WTC11 (cell line): ENCODE measurements at regions not wholly inside any gene's neighbourhood (a gene's known extent, or its start where the extent isn't known, plus 50 kb on each side); places are given as distances from the start of the nearest gene placed in this dataset.

Source experiments
- ATAC-seq: fragments of 200-7000 bp; cut with Tn5 transposase; 2 replicates; pipeline ENCODE4 v1.10.0; 2021; ENCODE audit warnings: mild to moderate bottlenecking, moderate library complexity
- CTCF ChIA-PET: fragments of 300-600 bp; sonication (Branson Sonifier 250); formaldehyde crosslinking; loops from one replicate; lab custom pipeline; 2021; ENCODE audit warnings: antibody characterized with exemption; lab: Charles Lee
- POLR2A ChIA-PET: fragments of 350-600 bp; sonication (Branson Sonifier 250); formaldehyde crosslinking; loops from one replicate; lab custom pipeline; 2021; ENCODE audit warnings: antibody characterized with exemption; lab: Charles Lee
- DNase-seq: peaks from one replicate; pipeline ENCODE4 v3.0.0; 2021; ENCODE audit warnings: low spot score
- H3K27ac Mint-ChIP-seq: 2 replicates; pipeline ENCODE4 v1.8.0; 2021; ENCODE audit warnings: mixed read lengths
- H3K27me3 Mint-ChIP-seq: 2 replicates; pipeline ENCODE4 v1.8.0; 2021; ENCODE audit warnings: low read depth, mild to moderate bottlenecking, moderate library complexity, mixed read lengths
- H3K36me3 Mint-ChIP-seq: 2 replicates; pipeline ENCODE4 v1.8.0; 2021; ENCODE audit warnings: mixed read lengths
- H3K4me1 Mint-ChIP-seq: 2 replicates; pipeline ENCODE4 v1.8.0; 2022; ENCODE audit warnings: mixed read lengths
- H3K4me3 Mint-ChIP-seq: 2 replicates; pipeline ENCODE4 v1.8.0; 2021; ENCODE audit warnings: mild to moderate bottlenecking, moderate library complexity, mixed read lengths
- H3K9me3 Mint-ChIP-seq: 2 replicates; pipeline ENCODE4 v1.8.0; 2021; ENCODE audit warnings: mixed read lengths
- AFF4 ChIP-seq: sonication (generic); formaldehyde crosslinking; IDR thresholded peaks from 2 replicates; pipeline ENCODE4 v1.8.1; 2023; ENCODE audit warnings: mild to moderate bottlenecking, missing genetic modification reagents, borderline replicate concordance
- ATF1 ChIP-seq: sonication (generic); formaldehyde crosslinking; IDR thresholded peaks from 2 replicates; pipeline ENCODE4 v1.8.1; 2023; ENCODE audit warnings: mild to moderate bottlenecking, moderate library complexity, missing genetic modification reagents
- ATF6 ChIP-seq: sonication (generic); formaldehyde crosslinking; IDR thresholded peaks from 2 replicates; pipeline ENCODE4 v1.8.1; 2023; ENCODE audit warnings: mild to moderate bottlenecking, missing genetic modification reagents
- CTCF ChIP-seq: fragments of 200-600 bp; IDR thresholded peaks from 2 replicates; pipeline ENCODE4 v1.8.0; 2022; ENCODE audit warnings: antibody characterized with exemption
- FOXJ3 ChIP-seq: sonication (generic); formaldehyde crosslinking; IDR thresholded peaks from 2 replicates; pipeline ENCODE4 v1.9.0; 2021; ENCODE audit warnings: missing genetic modification reagents, mild to moderate bottlenecking, borderline replicate concordance
- FOXK1 ChIP-seq: sonication (generic); formaldehyde crosslinking; IDR thresholded peaks from 2 replicates; pipeline ENCODE4 v1.8.0; 2022; ENCODE audit warnings: mild to moderate bottlenecking, moderate library complexity, missing genetic modification reagents
- GRHL2 ChIP-seq: fragments of 250-450 bp; sonication (Bioruptor Pico); IDR thresholded peaks from 2 replicates; pipeline ENCODE4 v1.8.0; 2022; ENCODE audit warnings: mild to moderate bottlenecking, moderate library complexity; ENCODE audit not compliant: insufficient replicate concordance, severe bottlenecking
- IRF1 ChIP-seq: sonication (generic); formaldehyde crosslinking; IDR thresholded peaks from 2 replicates; pipeline ENCODE4 v1.8.0; 2023; ENCODE audit warnings: missing genetic modification reagents
- KAT7 ChIP-seq: sonication (generic); formaldehyde crosslinking; IDR thresholded peaks from 2 replicates; pipeline ENCODE4 v1.8.1; 2023; ENCODE audit warnings: missing genetic modification reagents, mild to moderate bottlenecking, borderline replicate concordance
- NR1H2 ChIP-seq: sonication (generic); formaldehyde crosslinking; IDR thresholded peaks from 2 replicates; pipeline ENCODE4 v1.9.0; 2021; ENCODE audit warnings: mild to moderate bottlenecking, moderate library complexity, missing genetic modification reagents
- NR2C2 ChIP-seq: sonication (generic); formaldehyde crosslinking; IDR thresholded peaks from 2 replicates; pipeline ENCODE4 v1.8.0; 2022; ENCODE audit warnings: mild to moderate bottlenecking, missing genetic modification reagents
- PREB ChIP-seq: sonication (generic); formaldehyde crosslinking; IDR thresholded peaks from 2 replicates; pipeline ENCODE4 v1.8.1; 2022; ENCODE audit warnings: mild to moderate bottlenecking, missing genetic modification reagents, moderate library complexity, borderline replicate concordance
- SMAD3 ChIP-seq: sonication (generic); formaldehyde crosslinking; IDR thresholded peaks from 2 replicates; pipeline ENCODE4 v1.8.0; 2022; ENCODE audit warnings: missing genetic modification reagents, mild to moderate bottlenecking, borderline replicate concordance
- SMAD4 ChIP-seq: sonication (generic); formaldehyde crosslinking; IDR thresholded peaks from 2 replicates; pipeline ENCODE4 v1.8.0; 2022; ENCODE audit warnings: mild to moderate bottlenecking, missing genetic modification reagents
- TCF7 ChIP-seq: sonication (generic); formaldehyde crosslinking; IDR thresholded peaks from 2 replicates; pipeline ENCODE4 v1.8.0; 2022; ENCODE audit warnings: mild to moderate bottlenecking, low read depth, missing genetic modification reagents, moderate library complexity
- TP53 ChIP-seq: sonication (generic); formaldehyde crosslinking; IDR thresholded peaks from 2 replicates; pipeline ENCODE4 v1.8.1; 2023; ENCODE audit warnings: mild to moderate bottlenecking, missing genetic modification reagents
- ZBTB21 ChIP-seq: sonication (generic); formaldehyde crosslinking; IDR thresholded peaks from 2 replicates; pipeline ENCODE4 v1.8.1; 2023; ENCODE audit warnings: mild to moderate bottlenecking, missing genetic modification reagents, borderline replicate concordance
- ZMAT4 ChIP-seq: fragments of 250-450 bp; sonication (Bioruptor Pico); IDR thresholded peaks from 2 replicates; pipeline ENCODE4 v1.9.0; 2021; ENCODE audit warnings: mild to moderate bottlenecking
- ZNF138 ChIP-seq: sonication (generic); formaldehyde crosslinking; conservative IDR thresholded peaks from 2 replicates; pipeline ENCODE4 v1.8.1; 2022; ENCODE audit warnings: mild to moderate bottlenecking, moderate library complexity, missing genetic modification reagents
- ZNF263 ChIP-seq: sonication (generic); formaldehyde crosslinking; IDR thresholded peaks from 2 replicates; pipeline ENCODE4 v1.8.1; 2022; ENCODE audit warnings: low read depth, mild to moderate bottlenecking, moderate library complexity, missing genetic modification reagents
- ZNF671 ChIP-seq: fragments of 250-450 bp; sonication (Bioruptor Pico); IDR thresholded peaks from 2 replicates; pipeline ENCODE4 v1.8.0; 2021; ENCODE audit warnings: mild to moderate bottlenecking

GRCh38 chr16:6558661-6559060, 774.0 kb upstream of the RBFOX1 start:
- TF ChIP-seq FOXK1 (CRISPR knock-in tag) (no peak), SMAD4 (no peak), KAT7 (CRISPR knock-in tag) (no peak), CTCF (no peak), NR2C2 (no peak), ZNF263 (CRISPR knock-in tag) (no peak), IRF1 (CRISPR knock-in tag) (no peak), TCF7 (CRISPR knock-in tag) (no peak), ATF6 (CRISPR knock-in tag) (no peak)
- Mint-ChIP-seq H3K27me3 (peaks cover 4% of the 10 kb centered on the region; the same call in 1 of the 2 replicates), H3K9me3 (peaks cover 92% of the 10 kb centered on the region), H3K4me3 (no peak overlapping the region), H3K27ac (no peak overlapping the region), H3K36me3 (peaks cover 77% of the 10 kb centered on the region), H3K4me1 (no peaks in the 10 kb centered on the region)
- ChIA-PET POLR2A (no interaction called here), CTCF (no interaction called here)
- no peak for ATAC-seq
- DNase-seq, result no peak

- Mint-ChIP-seq H3K4me1 (no peaks in the 10 kb centered on the region), H3K9me3 (peaks cover 93% of the 10 kb centered on the region), H3K4me3 (no peak overlapping the region), H3K27ac (no peak overlapping the region), H3K27me3 (peaks cover 4% of the 10 kb centered on the region), H3K36me3 (peaks cover 78% of the 10 kb centered on the region)
- no peak for TF ChIP-seq FOXJ3
- no peak for TF ChIP-seq ZNF671 (CRISPR knock-in tag)
- no peak for TF ChIP-seq GRHL2
- TF ChIP-seq ZMAT4 (CRISPR knock-in tag), result no peak
- TF ChIP-seq PREB (CRISPR knock-in tag), result no peak
- ChIA-PET POLR2A (no interaction called here), CTCF (no interaction called here)
- no peak for ATAC-seq
- no peak for DNase-seq
These were observed 774.5 kb upstream of the RBFOX1 start for GRCh38 chr16:6558126-6558525.

GRCh38 chr16:6557353-6558023, 775.2 kb upstream of the RBFOX1 start:
- POLR2A ChIA-PET, result no interaction called here
- peaks cover 89% of the 10 kb centered on the region for H3K9me3 Mint-ChIP-seq
- TF ChIP-seq KAT7 (CRISPR knock-in tag), result no peak
- no peak for TF ChIP-seq SMAD3
- TF ChIP-seq GRHL2, result no peak
- TF ChIP-seq FOXK1 (CRISPR knock-in tag), result no peak
- no peak for TF ChIP-seq NR1H2 (CRISPR knock-in tag)
- TF ChIP-seq TP53 (CRISPR knock-in tag), result no peak
- no peak for TF ChIP-seq ZNF138
- TF ChIP-seq ATF1 (CRISPR knock-in tag), result no peak
- TF ChIP-seq ZBTB21 (CRISPR knock-in tag), result no peak
- TF ChIP-seq AFF4 (CRISPR knock-in tag), result no peak
- TF ChIP-seq, all 79 proteins: peak for 0
- Mint-ChIP-seq H3K27ac (no peak overlapping the region), H3K27me3 (peaks cover 4% of the 10 kb centered on the region), H3K4me1 (no peaks in the 10 kb centered on the region), H3K4me3 (no peak overlapping the region), H3K36me3 (peaks cover 75% of the 10 kb centered on the region)
- CTCF ChIA-PET, result no interaction called here
- ATAC-seq (no peak), DNase-seq (no peak)
